Right lobe of liver (tissue), 4 donors: ENCODE measurements at regions not wholly inside any gene's neighbourhood (a gene's known extent, or its start where the extent isn't known, plus 50 kb on each side); places are given as distances from the start of the nearest gene placed in this dataset.

Experiments used
- CTCF ChIP-seq, 4 donors: fragments of 200-600 bp in 3 of 4; fragments of 450-650 bp in 1 of 4; IDR thresholded peaks; one replicate each; pipeline versions ENCODE4 v1.5.1 to v1.8.0; 2016 to 2022; ENCODE audit warnings: antibody characterized with exemption in 4 of 4, mild to moderate bottlenecking in 2 of 4
- POLR2A ChIP-seq: fragments of 450-650 bp; IDR thresholded peaks from one replicate; pipeline ENCODE4 v1.6.1; 2017; ENCODE audit warnings: antibody characterized with exemption, mild to moderate bottlenecking
- donor health status: DM: no; HTN: no; CAD: no.
- donor health status: DM: no; HTN: no; CAD: no.
- donor health status: DM: no; HTN: yes; CAD: no.

- TF ChIP-seq CTCF (IDR thresholded peaks at IDR 0.05) (no peak), POLR2A (no peak)
Measured at GRCh38 chr3:191797271-191797670, 336.3 kb downstream of the PYDC2 start.
